Mammary epithelial cell (primary cell): ENCODE measurements at regions not wholly inside any gene's neighbourhood (a gene's known extent, or its start where the extent isn't known, plus 50 kb on each side); places are given as distances from the start of the nearest gene placed in this dataset.

Experiments used
- EZH2 ChIP-seq: IDR thresholded peaks from 2 replicates; pipeline ENCODE4 v1.6.1; 2012; ENCODE audit warnings: low read length, inconsistent platforms, borderline replicate concordance
- TF ChIP-seq, protein P1 (sequence below), 2 donors: IDR thresholded peaks in 1 of 2; conservative IDR thresholded peaks in 1 of 2; 2 replicates each; pipeline ENCODE4 v1.5.1; 2011 to 2012; ENCODE audit warnings: inconsistent platforms in 2 of 2, low read length in 2 of 2, mild to moderate bottlenecking in 2 of 2, control low read depth in 1 of 2, low read depth in 1 of 2; ENCODE audit not compliant: insufficient read depth in 1 of 2; ENCODE audit errors: extremely low read depth in 1 of 2

DNA sequence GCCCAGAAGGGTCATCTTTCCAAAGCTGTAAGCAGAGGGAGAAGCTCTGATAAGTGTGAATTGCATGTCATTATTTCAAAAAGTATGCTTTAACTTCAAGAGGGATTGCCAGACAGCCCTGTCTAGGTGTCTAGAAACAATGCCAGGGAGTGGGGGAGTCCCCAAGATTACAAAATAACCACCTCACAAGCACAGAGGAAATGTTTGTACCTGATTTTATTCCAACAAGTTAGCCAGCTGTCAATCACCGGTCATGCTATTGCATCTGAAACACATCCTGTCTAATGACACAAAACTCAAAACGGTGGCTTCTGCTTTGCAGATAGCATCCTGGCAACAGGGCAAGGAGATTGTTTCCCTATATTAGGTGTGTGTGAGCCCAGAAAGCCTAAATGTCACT, 154.2 kb upstream of the WWC1 start:
- TF ChIP-seq, protein P1, sequence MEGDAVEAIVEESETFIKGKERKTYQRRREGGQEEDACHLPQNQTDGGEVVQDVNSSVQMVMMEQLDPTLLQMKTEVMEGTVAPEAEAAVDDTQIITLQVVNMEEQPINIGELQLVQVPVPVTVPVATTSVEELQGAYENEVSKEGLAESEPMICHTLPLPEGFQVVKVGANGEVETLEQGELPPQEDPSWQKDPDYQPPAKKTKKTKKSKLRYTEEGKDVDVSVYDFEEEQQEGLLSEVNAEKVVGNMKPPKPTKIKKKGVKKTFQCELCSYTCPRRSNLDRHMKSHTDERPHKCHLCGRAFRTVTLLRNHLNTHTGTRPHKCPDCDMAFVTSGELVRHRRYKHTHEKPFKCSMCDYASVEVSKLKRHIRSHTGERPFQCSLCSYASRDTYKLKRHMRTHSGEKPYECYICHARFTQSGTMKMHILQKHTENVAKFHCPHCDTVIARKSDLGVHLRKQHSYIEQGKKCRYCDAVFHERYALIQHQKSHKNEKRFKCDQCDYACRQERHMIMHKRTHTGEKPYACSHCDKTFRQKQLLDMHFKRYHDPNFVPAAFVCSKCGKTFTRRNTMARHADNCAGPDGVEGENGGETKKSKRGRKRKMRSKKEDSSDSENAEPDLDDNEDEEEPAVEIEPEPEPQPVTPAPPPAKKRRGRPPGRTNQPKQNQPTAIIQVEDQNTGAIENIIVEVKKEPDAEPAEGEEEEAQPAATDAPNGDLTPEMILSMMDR (conservative IDR thresholded peaks at IDR 0.05 in 1 of 2, IDR thresholded peaks at IDR 0.05 in 1 of 2; ENCODE audit: extremely low read depth in 1 of 2, insufficient read depth in 1 of 2, low read depth in 1 of 2, low read length in 2 of 2), result no peak
- no peak for TF ChIP-seq EZH2
